ENCODE measurements at regions not wholly inside any gene's neighbourhood (a gene's known extent, or its start where the extent isn't known, plus 50 kb on each side); places are given as distances from the start of the nearest gene placed in this dataset.

DNA sequence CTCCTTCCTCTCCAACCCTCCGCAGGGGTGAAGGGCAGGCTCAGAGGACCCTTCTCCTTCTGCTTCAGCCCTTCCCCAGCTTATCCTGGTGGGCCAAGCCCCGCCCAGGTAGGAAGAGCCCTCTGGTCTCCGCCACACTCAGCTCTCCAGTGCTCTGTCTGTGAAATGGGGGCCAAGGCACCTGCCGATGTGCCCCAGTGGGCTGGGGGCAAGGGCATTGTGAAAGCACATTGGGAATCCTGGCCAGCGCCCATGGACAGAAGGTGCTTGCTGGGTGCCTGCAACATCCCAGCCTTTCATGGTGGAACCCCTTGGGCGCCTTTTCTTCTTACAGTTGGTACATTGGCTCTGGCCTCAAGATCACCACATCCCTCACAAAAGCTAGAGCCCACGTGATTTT is 150.8 kb downstream of the INHBB start:
- TF ChIP-seq, protein P1, sequence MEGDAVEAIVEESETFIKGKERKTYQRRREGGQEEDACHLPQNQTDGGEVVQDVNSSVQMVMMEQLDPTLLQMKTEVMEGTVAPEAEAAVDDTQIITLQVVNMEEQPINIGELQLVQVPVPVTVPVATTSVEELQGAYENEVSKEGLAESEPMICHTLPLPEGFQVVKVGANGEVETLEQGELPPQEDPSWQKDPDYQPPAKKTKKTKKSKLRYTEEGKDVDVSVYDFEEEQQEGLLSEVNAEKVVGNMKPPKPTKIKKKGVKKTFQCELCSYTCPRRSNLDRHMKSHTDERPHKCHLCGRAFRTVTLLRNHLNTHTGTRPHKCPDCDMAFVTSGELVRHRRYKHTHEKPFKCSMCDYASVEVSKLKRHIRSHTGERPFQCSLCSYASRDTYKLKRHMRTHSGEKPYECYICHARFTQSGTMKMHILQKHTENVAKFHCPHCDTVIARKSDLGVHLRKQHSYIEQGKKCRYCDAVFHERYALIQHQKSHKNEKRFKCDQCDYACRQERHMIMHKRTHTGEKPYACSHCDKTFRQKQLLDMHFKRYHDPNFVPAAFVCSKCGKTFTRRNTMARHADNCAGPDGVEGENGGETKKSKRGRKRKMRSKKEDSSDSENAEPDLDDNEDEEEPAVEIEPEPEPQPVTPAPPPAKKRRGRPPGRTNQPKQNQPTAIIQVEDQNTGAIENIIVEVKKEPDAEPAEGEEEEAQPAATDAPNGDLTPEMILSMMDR (IDR thresholded peaks at IDR 0.05) = no peak
- no peak for TF ChIP-seq POLR2A (IDR thresholded peaks at IDR 0.05)
